ENCODE measurements at regions not wholly inside any gene's neighbourhood (a gene's known extent, or its start where the extent isn't known, plus 50 kb on each side); places are given as distances from the start of the nearest gene placed in this dataset.
"Not testable (repeated sequence)": the region's sequence is repeated elsewhere in the genome, so short reads cannot be mapped to it uniquely, and the experiment has no call there.

DNA sequence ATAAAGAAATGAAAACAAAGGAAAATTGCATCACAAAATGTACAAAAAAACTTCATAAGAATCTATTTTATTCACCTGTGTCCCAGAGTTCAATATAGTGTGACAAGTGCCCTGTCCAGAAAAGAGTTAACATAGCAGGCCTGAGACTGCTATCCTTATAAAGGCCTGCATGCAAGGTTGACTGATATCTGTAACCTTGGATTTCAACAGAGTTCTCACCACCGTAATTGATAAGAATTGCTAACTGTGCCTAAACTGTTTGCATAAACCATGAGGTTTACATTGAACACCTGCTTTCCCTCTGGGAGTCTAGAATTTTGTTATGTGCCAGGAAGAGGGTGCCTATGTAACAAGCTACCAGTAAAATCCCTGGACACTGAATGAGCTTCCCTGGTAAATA is 461.7 kb upstream of the DPH6 start:
- no peak for DNase-seq (ENCODE audit: low spot score)
- no peak for TF ChIP-seq CTCF (IDR thresholded peaks at IDR 0.05; ENCODE audit: extremely low read depth, missing control alignments)

DNA sequence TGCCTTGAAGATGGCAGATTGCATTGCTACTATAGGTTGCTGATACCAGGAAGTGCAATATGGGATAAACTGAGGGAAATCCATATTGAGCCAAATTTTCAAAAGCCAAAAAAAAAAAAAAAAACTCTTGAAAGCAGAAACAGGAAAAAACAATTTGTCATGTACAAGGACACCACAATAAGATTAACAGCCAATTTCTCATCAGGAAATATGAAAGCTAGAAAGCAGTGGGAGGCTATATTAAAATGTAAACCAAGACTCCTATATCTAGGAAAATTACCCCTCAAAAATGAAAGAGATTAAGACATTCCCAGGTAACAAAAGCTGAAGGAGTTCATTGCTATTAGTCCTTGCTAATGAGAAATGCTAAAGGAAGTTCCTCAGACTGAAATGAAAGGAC is 462.8 kb upstream of the DPH6 start:
- TF ChIP-seq CTCF (IDR thresholded peaks at IDR 0.05; ENCODE audit: extremely low read depth, missing control alignments) = no peak
- DNase-seq (ENCODE audit: low spot score) = no peak

GRCh38 chr15:36024031-36024688 is 478.2 kb upstream of the DPH6 start:
- no peak for TF ChIP-seq CTCF (IDR thresholded peaks at IDR 0.05; ENCODE audit: extremely low read depth, missing control alignments)
- no peak for DNase-seq (ENCODE audit: low spot score)

DNA sequence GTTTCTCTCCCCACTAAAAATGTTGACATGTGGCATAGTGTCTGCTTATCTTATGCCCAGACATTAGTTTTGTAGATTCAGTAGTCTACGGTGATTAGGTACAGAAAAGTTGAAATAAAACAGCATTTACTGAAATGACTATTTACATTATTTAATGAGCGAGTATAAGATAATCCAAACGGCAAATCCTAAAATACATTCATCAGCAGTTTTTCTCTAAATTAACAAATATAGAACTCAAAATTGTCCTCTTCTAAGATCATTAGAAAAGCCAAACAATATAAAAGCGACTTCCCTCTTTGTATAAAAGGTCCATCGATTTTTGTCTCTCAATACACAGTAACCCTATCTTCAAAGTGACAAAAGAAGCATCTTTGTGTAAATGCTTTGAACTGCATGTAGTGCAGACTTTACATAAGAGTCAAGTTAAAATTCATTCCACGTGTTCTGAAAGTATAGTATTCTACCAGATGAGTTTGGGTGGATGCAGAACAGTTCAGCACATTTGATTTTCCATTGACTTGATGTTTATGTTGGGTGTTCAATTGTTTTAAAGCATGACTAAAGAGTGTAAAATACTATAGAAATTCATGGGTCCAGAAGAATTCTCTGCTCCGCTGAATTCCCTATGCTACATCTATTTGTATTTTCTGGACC is 480.8 kb upstream of the DPH6 start:
- TF ChIP-seq CTCF (IDR thresholded peaks at IDR 0.05; ENCODE audit: extremely low read depth, missing control alignments) = no peak
- DNase-seq (ENCODE audit: low spot score) = no peak

GRCh38 chr15:36029606-36030210 is 483.7 kb upstream of the DPH6 start:
- no peak for DNase-seq (ENCODE audit: low spot score)
- TF ChIP-seq CTCF (IDR thresholded peaks at IDR 0.05; ENCODE audit: extremely low read depth, missing control alignments) = no peak

- DNase-seq (ENCODE audit: low spot score) = no peak
- no peak for TF ChIP-seq CTCF (IDR thresholded peaks at IDR 0.05; ENCODE audit: extremely low read depth, missing control alignments)
Observed at GRCh38 chr15:36039996-36040572, 494.1 kb upstream of the DPH6 start.

GRCh38 chr15:36047018-36047716 is 501.2 kb upstream of the DPH6 start:
- DNase-seq (ENCODE audit: low spot score) = not testable (repeated sequence)

All from GM20000 (cell line).